ENCODE measurements at regions not wholly inside any gene's neighbourhood (a gene's known extent, or its start where the extent isn't known, plus 50 kb on each side); places are given as distances from the start of the nearest gene placed in this dataset.

DNA sequence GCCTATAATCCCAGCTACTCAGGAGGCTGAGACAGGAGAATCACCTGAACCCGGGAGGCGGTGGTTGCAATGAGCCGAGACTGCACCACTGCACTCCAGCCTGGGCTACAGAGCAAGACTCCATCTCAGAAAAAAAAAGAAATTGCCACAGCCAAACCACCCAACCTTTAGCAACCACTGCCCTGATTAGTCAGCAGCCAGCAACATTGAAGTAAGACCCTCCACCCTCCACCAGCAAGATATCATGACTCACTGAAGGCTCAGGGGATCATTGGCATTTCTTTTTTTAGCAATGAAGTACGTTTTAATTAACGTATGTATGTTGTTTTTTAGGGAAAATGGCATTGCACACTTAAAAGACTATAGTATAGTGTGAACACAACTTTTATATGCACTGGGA is 349.1 kb upstream of the ACVR2A start:
- H3K27ac ChIP-seq (ENCODE audit: low read depth, low read length) = no peak overlapping the region

DNA sequence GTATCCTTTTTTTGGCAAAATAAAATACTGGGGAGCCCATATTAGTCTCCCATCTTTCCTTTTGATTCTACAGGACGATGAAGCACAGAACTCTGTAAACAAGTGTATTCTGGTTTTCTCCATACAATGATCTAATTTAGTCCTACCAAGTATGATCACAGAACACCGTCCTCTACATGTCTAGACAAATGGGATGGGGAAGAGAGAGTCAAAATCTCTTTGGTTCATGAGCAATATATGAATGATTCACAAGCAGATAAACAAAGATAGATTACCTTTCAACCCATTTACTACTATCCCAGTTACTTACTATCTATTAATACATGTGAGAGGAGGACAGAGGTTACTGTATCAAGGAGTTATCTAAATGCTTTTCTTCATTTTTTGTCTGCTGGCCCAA is 352.4 kb upstream of the ACVR2A start:
- no peak overlapping the region for H3K4me3 ChIP-seq (ENCODE audit: low read depth, low read length)
- no peaks in the 10 kb centered on the region for H3K36me3 ChIP-seq (ENCODE audit: insufficient read depth, low read length)
- H3K27me3 ChIP-seq (ENCODE audit: insufficient read depth, low read length) = no peaks in the 10 kb centered on the region
- no peaks in the 10 kb centered on the region for H3K4me1 ChIP-seq (ENCODE audit: control insufficient read depth, insufficient read depth, low read length, unreplicated experiment)
- H2AFZ ChIP-seq (ENCODE audit: low read length, unreplicated experiment) = no peak overlapping the region
- H3K27ac ChIP-seq (ENCODE audit: low read depth, low read length) = no peak overlapping the region
- H3K79me2 ChIP-seq (ENCODE audit: control insufficient read depth, insufficient read depth, low read length, unreplicated experiment) = no peaks in the 10 kb centered on the region

More for the DNA sequence above, 349.1 kb upstream of the ACVR2A start:
- H3K36me3 ChIP-seq (ENCODE audit: insufficient read depth, low read length) = no peaks in the 10 kb centered on the region
- H3K4me3 ChIP-seq (ENCODE audit: low read depth, low read length) = no peak overlapping the region
- H2AFZ ChIP-seq (ENCODE audit: low read length, unreplicated experiment) = no peak overlapping the region
- no peaks in the 10 kb centered on the region for H3K4me1 ChIP-seq (ENCODE audit: control insufficient read depth, insufficient read depth, low read length, unreplicated experiment)
- H3K27me3 ChIP-seq (ENCODE audit: insufficient read depth, low read length) = no peaks in the 10 kb centered on the region
- H3K79me2 ChIP-seq (ENCODE audit: control insufficient read depth, insufficient read depth, low read length, unreplicated experiment) = no peaks in the 10 kb centered on the region

DNA sequence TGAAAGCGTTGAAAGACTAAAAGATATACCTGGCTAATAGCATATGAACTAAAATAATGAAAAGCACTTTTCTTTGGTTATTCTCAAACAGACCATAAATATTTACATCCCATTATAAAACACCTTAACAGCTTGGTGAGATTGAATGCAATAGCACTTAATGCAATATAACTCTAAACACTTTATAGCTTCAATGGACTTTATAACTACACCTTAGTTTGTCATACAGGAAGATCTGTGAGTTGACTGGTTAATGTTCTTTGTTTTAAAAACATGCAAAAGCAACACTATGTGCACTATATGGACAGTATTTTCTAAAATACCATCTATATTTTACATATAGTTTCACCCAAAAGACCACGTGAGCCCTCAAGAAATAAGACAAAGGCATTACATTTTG is 353.3 kb upstream of the ACVR2A start:
- no peaks in the 10 kb centered on the region for H3K27me3 ChIP-seq (ENCODE audit: insufficient read depth, low read length)
- no peak overlapping the region for H3K4me3 ChIP-seq (ENCODE audit: low read depth, low read length)
- no peaks in the 10 kb centered on the region for H3K79me2 ChIP-seq (ENCODE audit: control insufficient read depth, insufficient read depth, low read length, unreplicated experiment)
- H3K4me1 ChIP-seq (ENCODE audit: control insufficient read depth, insufficient read depth, low read length, unreplicated experiment) = no peaks in the 10 kb centered on the region
- no peaks in the 10 kb centered on the region for H3K36me3 ChIP-seq (ENCODE audit: insufficient read depth, low read length)
- H2AFZ ChIP-seq (ENCODE audit: low read length, unreplicated experiment) = no peak overlapping the region
- H3K27ac ChIP-seq (ENCODE audit: low read depth, low read length) = no peak overlapping the region

DNA sequence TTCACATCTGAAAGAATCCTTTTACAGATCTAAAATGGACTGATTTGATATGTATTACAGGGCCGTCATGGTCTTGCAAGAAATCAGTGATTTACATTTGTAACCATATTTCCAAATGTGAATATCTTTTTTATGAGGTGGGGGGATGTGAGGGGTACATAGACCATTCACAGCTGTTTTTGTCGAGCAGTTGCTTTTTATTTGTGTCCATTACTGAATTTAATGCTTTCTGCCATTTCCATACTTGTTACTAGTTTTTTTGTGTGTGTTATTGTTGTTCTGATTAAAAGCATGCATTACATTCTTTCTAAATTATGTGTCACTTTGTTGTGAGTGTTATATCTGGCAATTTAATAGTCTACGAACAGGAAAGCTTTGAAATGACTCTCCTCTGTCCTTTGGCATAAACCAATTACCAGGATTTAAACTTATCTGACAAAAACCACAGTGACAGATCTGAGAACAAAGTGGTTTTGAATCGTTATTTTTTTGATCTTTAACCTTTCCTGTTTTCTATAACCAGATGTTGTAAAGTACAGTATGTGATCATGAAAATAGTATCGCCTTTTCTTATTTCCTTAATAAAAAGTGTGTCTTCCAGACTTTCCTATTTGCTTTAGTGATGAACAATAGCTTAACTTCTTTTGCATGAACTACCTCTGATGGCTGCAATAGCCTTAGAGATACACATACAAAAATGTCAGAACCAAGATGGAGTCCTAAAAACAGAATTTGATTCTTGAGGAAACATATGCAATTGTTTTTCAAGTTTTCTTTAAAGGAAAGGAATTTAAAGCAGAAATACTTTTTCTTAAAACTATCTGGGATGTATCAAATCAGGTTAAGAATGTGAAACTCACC is 354.2 kb upstream of the ACVR2A start:
- H3K36me3 ChIP-seq (ENCODE audit: insufficient read depth, low read length) = no peaks in the 10 kb centered on the region
- H3K4me3 ChIP-seq (ENCODE audit: low read depth, low read length) = no peak overlapping the region
- H2AFZ ChIP-seq (ENCODE audit: low read length, unreplicated experiment) = no peak overlapping the region

DNA sequence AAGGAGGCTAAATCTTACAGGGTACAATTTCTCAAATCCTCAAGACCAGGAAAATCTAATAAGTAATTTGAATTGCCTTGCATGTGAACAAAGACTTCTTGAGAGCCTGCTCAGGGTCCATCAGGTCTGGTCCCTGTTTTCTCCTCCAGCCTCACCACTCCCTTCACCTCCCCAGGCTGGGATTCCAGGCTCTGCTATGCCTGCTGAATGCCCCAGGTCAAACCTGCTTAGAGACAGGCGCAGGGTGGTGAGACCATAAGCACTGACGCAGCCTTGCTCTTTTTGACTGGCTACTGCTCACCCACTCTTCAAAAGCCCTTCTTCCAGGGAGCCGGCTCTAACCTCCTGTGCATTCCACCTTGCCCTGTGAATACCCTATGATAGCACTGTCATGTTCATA is 356.4 kb upstream of the ACVR2A start:
- H3K4me3 ChIP-seq (ENCODE audit: low read depth, low read length) = no peak overlapping the region
- H2AFZ ChIP-seq (ENCODE audit: low read length, unreplicated experiment) = no peak overlapping the region
- H3K4me1 ChIP-seq (ENCODE audit: control insufficient read depth, insufficient read depth, low read length, unreplicated experiment) = no peaks in the 10 kb centered on the region
- no peaks in the 10 kb centered on the region for H3K27me3 ChIP-seq (ENCODE audit: insufficient read depth, low read length)
- H3K36me3 ChIP-seq (ENCODE audit: insufficient read depth, low read length) = no peaks in the 10 kb centered on the region
- no peak overlapping the region for H3K27ac ChIP-seq (ENCODE audit: low read depth, low read length)
- H3K79me2 ChIP-seq (ENCODE audit: control insufficient read depth, insufficient read depth, low read length, unreplicated experiment) = no peaks in the 10 kb centered on the region

More for the DNA sequence above, 354.2 kb upstream of the ACVR2A start:
- no peaks in the 10 kb centered on the region for H3K27me3 ChIP-seq (ENCODE audit: insufficient read depth, low read length)
- H3K4me1 ChIP-seq (ENCODE audit: control insufficient read depth, insufficient read depth, low read length, unreplicated experiment) = no peaks in the 10 kb centered on the region
- no peak overlapping the region for H3K27ac ChIP-seq (ENCODE audit: low read depth, low read length)
- H3K79me2 ChIP-seq (ENCODE audit: control insufficient read depth, insufficient read depth, low read length, unreplicated experiment) = no peaks in the 10 kb centered on the region

DNA sequence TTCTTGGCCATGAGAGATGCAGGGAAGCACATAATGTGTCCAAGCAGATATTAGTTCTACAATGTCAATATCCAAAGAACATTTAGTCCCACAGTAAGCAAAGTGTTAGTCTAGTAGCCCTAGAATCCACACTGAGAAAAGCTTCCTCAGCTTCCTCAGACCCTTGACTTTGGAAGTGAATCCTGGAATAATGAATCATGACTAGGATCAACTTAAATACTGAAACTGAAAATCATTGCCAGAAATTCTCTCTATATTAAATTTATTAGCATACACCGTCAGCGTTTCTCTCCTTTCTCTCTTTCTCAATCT is 356.9 kb upstream of the ACVR2A start:
- H3K27ac ChIP-seq (ENCODE audit: low read depth, low read length) = no peak overlapping the region
- H3K4me1 ChIP-seq (ENCODE audit: control insufficient read depth, insufficient read depth, low read length, unreplicated experiment) = no peaks in the 10 kb centered on the region
- no peak overlapping the region for H3K4me3 ChIP-seq (ENCODE audit: low read depth, low read length)
- H2AFZ ChIP-seq (ENCODE audit: low read length, unreplicated experiment) = no peak overlapping the region
- no peaks in the 10 kb centered on the region for H3K79me2 ChIP-seq (ENCODE audit: control insufficient read depth, insufficient read depth, low read length, unreplicated experiment)
- H3K36me3 ChIP-seq (ENCODE audit: insufficient read depth, low read length) = no peaks in the 10 kb centered on the region
- H3K27me3 ChIP-seq (ENCODE audit: insufficient read depth, low read length) = no peaks in the 10 kb centered on the region

DNA sequence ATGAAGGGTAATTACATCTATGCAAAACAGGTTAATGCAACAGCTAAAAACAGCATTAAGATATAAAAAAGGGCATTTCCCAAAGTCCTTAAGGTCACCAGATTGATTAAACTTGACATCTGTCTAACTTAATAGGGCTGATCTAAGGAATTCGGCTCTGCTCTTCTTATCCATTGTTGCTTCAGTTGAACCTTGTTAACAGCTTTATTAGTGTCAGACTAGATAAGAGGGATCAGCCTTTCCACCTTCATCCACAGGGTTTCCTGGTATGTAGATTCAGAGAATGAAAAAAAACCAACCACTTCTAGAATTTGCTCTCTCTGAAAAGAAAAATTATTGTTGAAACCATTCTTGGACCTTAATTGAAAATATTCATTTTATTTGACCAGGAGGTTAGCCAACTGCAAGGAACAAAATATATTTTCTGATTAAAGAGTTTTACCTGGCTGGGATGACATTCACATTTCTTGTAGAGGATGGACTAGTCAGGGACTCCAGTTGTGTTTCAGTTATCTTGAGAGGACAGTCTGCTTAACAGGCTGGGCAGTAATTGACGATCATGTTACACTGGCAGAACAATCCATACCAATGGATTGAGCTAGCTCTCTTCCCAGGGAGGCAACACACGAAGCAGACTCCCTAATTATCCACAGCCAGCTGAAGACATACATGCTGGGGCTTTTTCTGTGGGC is 357.4 kb upstream of the ACVR2A start:
- H3K4me1 ChIP-seq (ENCODE audit: control insufficient read depth, insufficient read depth, low read length, unreplicated experiment) = no peaks in the 10 kb centered on the region
- H3K36me3 ChIP-seq (ENCODE audit: insufficient read depth, low read length) = no peaks in the 10 kb centered on the region
- no peak overlapping the region for H2AFZ ChIP-seq (ENCODE audit: low read length, unreplicated experiment)
- H3K4me3 ChIP-seq (ENCODE audit: low read depth, low read length) = no peak overlapping the region
- H3K27me3 ChIP-seq (ENCODE audit: insufficient read depth, low read length) = no peaks in the 10 kb centered on the region
- H3K27ac ChIP-seq (ENCODE audit: low read depth, low read length) = no peak overlapping the region
- H3K79me2 ChIP-seq (ENCODE audit: control insufficient read depth, insufficient read depth, low read length, unreplicated experiment) = no peaks in the 10 kb centered on the region

DNA sequence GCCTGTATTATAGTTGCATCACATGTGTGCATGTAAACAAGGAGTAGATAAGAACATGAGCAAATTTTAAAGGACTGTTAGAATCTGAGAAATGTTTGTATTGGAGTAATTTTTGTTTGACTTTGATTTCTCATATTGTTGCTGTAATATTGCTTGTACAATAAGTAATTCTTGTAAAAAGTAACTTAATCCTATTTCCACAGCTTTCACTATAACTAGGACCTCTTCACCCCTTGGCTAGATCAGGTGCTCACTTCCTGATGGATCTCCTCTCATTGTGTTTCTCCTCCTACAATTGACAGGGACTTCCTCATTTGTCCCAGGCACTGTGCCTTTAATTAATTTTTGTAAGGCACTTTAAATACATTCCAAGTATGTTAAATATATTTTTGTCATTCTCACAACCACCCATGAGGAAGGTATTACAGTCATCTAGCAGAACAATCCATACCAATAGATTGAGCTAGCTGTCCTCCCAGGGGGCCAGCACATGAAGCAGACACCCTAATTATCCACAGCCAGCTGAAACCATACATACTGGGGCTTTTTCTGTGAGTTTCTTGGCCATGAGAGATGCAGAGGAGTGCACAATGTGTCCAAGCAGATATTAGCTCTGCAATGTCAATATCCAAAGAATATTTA is 359.5 kb upstream of the ACVR2A start:
- H3K4me1 ChIP-seq (ENCODE audit: control insufficient read depth, insufficient read depth, low read length, unreplicated experiment) = no peaks in the 10 kb centered on the region
- no peaks in the 10 kb centered on the region for H3K79me2 ChIP-seq (ENCODE audit: control insufficient read depth, insufficient read depth, low read length, unreplicated experiment)
- H3K27ac ChIP-seq (ENCODE audit: low read depth, low read length) = no peak overlapping the region
- H3K36me3 ChIP-seq (ENCODE audit: insufficient read depth, low read length) = no peaks in the 10 kb centered on the region
- H3K27me3 ChIP-seq (ENCODE audit: insufficient read depth, low read length) = no peaks in the 10 kb centered on the region
- H2AFZ ChIP-seq (ENCODE audit: low read length, unreplicated experiment) = no peak overlapping the region
- no peak overlapping the region for H3K4me3 ChIP-seq (ENCODE audit: low read depth, low read length)

DNA sequence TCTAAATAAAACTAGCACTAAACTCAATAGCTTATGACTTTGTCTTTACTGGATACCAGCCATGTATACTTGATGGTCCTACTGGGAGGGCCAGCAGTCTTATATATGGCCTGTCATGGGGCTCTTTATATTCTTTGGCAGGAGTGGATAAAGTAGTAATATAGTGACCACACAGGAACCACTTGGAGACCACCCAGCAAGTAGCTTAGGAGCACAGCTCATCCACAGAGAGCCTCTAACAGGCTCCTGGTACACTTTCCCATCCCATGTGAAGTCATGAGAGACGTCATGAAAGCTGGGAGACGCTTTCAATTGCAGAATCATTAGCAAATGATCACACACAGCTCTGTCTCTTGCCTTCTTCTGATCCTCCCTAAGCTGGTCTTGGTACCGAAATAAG is 360.9 kb upstream of the ACVR2A start:
- Histone ChIP-seq H3K27me3 (ENCODE audit: insufficient read depth, low read length) (no peaks in the 10 kb centered on the region), H3K27ac (ENCODE audit: low read depth, low read length) (no peak overlapping the region), H3K4me3 (ENCODE audit: low read depth, low read length) (no peak overlapping the region), H3K79me2 (ENCODE audit: control insufficient read depth, insufficient read depth, low read length, unreplicated experiment) (no peaks in the 10 kb centered on the region), H3K4me1 (ENCODE audit: control insufficient read depth, insufficient read depth, low read length, unreplicated experiment) (no peaks in the 10 kb centered on the region), H2AFZ (ENCODE audit: low read length, unreplicated experiment) (no peak overlapping the region), H3K36me3 (ENCODE audit: insufficient read depth, low read length) (no peaks in the 10 kb centered on the region)

DNA sequence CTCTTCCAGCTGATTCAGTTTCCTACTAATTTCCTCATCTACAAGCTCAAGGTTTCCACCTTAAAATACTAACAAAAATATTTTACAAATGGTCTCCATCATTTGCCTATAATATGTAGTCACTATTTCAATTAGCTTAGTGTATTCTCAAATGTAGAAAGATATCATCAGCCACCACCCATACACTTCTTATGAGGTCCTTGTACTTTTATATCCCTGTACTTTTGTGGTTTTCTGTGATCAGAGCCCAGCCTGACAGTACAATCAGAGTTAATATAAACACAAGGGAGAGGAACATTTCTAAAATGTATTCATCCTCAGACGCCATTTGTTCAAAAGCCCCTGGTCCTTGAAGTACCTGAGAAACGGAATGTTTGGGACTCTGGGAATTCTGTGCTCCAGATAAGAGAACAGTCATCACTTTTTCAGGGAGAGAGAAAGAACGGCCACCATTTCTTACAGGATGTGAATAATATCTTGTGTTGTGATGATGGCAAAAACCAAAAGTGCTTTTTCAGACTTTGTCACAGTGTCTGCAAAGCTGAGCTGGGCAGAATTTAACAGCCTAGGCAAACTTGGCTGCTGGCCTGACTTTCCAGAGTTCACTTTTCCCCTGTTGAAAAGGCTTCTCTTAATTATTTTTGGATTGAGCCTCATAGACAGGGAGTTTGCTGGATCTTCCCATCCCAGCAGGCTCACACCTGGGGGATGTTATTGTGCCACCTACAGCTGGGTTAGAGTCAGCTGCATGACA is 361.7 kb upstream of the ACVR2A start:
- H3K27ac ChIP-seq (ENCODE audit: low read depth, low read length) = no peak overlapping the region
- no peaks in the 10 kb centered on the region for H3K27me3 ChIP-seq (ENCODE audit: insufficient read depth, low read length)
- no peaks in the 10 kb centered on the region for H3K79me2 ChIP-seq (ENCODE audit: control insufficient read depth, insufficient read depth, low read length, unreplicated experiment)
- no peaks in the 10 kb centered on the region for H3K36me3 ChIP-seq (ENCODE audit: insufficient read depth, low read length)
- H2AFZ ChIP-seq (ENCODE audit: low read length, unreplicated experiment) = no peak overlapping the region
- H3K4me1 ChIP-seq (ENCODE audit: control insufficient read depth, insufficient read depth, low read length, unreplicated experiment) = no peaks in the 10 kb centered on the region
- no peak overlapping the region for H3K4me3 ChIP-seq (ENCODE audit: low read depth, low read length)
